ENCODE measurements at regions not wholly inside any gene's neighbourhood (a gene's known extent, or its start where the extent isn't known, plus 50 kb on each side); places are given as distances from the start of the nearest gene placed in this dataset.
A peak's percentile ranks its signal among the peaks of the same experiment; 100 is the strongest.
"Not testable (repeated sequence)": the region's sequence is repeated elsewhere in the genome, so short reads cannot be mapped to it uniquely, and the experiment has no call there.

GRCh38 chr6:14296698-14297097, 179.1 kb downstream of the CD83 start:
- not testable (repeated sequence) for DNase-seq

GRCh38 chr6:14297118-14297517, 179.5 kb downstream of the CD83 start:
- DNase-seq, result not testable (repeated sequence)

- not testable (repeated sequence) for DNase-seq
These were observed 182.6 kb downstream of the CD83 start for GRCh38 chr6:14300189-14300588.

GRCh38 chr6:14300721-14301120, 183.1 kb downstream of the CD83 start:
- DNase-seq, result not testable (repeated sequence)

DNA sequence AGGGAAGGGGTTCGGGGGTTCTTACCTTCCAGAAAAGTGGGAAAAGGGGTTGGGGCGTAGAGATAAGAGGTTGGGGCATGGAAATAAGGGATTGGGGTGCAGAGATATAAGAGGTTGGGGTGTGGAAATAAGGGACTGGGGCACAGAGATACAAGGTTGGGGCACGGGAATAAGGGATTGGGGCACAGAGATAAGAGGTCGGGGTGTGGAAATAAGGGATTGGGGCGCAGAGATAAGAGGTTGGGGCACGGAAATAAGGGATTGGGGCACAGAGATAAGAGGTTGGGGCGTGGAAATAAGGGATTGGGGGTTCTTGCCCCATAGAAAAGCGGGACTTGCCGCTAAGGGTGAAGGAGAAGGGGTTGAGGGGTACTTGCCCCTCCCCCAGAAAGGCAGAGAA, 183.9 kb downstream of the CD83 start:
- not testable (repeated sequence) for DNase-seq

DNA sequence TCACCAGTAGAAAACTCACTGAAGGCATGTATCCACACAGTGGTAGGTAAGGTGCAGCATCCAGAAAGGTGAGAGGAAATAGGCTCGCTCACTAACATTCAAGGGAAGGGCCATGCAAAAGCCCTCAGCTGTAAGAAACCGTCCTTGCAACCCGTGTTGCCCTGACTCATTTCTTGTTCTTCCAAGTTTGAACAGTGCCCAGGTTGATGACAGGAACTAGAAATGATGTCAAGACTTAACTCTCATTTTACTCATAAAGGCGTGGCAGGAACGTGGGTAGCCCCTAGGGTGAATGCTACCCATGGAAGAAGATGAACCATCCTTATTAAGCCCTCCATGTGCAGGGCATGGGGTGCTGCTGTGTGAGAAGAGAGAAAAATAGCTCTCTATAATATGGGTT, 187.6 kb downstream of the CD83 start:
- DNase-seq, result no peak

DNA sequence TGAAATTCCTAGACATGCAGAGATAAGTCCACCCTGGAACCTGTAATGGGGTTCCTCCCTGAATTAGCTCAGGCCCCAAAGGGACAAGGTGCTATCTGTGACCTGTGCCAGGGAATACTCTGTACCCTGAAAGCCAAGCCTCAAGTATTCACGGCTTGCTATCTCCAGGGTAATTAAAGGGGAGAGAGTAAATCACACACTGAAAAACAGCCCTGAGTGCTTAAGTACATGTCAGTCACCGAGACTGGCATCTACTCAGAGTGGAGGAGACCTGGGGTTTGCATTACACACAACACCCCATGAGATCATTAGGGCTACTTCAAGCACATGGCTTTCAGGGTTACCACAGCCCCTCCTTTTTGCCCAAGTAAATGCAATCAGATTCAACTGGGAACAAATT, 188.1 kb downstream of the CD83 start:
- DNase-seq, result peak in 1 of 2 experiments; percentile 3

GRCh38 chr6:14306151-14306906, 188.8 kb downstream of the CD83 start:
- no peak for DNase-seq

GRCh38 chr6:14309516-14309915, 191.9 kb downstream of the CD83 start:
- no peak for DNase-seq

- DNase-seq, result no peak
These were observed 192.4 kb downstream of the CD83 start for GRCh38 chr6:14309951-14310445.

DNA sequence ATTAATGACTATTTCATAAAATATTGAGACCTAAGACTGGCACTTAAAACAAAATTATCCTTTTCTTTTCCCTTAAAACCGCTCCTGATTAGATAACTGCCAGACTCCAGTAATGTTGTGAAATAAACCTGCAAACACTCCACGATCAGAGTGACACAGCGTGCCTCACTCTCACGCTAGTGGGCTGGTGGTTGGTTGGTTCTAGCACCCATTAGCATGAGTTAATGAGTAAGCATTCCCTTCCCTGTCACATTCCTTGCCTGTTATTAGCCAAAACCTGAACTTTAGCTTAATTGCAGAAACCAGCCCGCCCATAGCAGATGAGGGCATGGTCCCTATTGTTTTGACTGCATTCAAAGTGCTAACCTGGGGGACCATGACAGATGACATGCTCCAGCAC, 193.4 kb downstream of the CD83 start:
- DNase-seq, result no peak

- no peak for DNase-seq
These were observed 195.0 kb downstream of the CD83 start for GRCh38 chr6:14312587-14312986.

DNA sequence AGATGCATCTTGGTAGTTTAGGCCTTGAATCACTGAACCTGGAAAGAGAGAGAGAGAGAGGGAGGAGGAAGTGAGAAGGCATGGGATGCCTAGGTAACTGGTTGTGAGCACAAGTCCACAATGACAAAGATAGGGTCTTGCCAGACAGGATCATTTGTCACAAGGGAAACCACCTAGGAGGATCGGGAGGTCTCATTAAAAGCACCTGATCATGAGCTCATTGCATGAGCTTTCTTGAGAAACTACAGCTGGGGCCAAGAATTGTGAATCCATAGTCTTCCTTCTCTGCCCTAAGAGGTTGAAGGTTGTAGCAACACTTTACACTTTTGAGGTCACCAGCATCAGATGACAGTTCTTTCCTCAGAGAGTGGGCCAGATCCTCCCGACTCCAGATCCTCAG, 195.7 kb downstream of the CD83 start:
- DNase-seq, result no peak

GRCh38 chr6:14315353-14315752, 197.8 kb downstream of the CD83 start:
- DNase-seq, result no peak

GRCh38 chr6:14316651-14317386, 199.2 kb downstream of the CD83 start:
- DNase-seq, result no peak

DNA sequence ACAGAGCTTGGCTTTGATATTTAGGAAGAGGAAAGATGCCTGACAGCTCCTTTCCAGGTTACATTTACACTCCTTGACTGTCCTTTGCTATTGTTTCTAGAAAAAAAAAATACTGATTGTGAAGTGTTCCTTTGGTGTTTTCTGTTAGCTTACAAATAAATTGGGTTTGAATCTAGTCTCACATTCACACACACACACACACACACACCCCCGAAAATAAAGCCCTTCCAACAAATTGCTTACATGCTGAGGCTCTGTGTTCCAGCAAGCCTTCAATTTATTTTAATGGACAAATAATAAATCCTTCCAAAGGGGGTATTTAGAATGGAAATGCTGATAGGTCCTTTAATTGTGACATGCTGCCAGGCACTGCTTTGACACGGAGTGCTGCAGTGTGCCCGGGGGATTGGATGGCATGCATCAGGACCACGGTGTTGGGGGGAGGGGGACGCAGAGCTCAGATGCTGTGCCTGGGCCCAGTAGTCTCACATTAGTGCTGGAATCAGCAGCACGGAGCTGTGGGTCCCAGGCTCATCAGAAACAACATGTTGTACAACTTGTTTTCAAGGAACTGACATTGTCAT, 199.9 kb downstream of the CD83 start:
- no peak for DNase-seq

DNA sequence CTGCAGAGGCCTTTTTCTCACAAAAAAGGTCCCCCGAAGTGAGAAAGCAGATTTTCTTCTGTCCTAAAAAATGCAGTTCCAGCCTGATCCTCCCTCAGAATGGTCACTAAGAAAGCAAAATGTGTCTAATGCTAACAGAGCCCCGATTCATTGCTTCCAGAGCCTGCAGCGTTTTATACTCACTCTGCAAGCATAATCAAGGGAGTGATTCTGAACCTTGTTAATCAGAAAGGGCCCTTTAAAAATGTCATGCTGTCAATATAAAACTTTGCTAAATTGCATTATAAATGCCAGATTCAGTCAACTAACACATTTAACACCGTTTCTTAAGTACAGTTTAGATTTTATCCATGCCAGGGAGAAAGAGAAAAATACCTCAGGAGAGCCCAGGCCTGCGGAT, 202.8 kb downstream of the CD83 start:
- no peak for DNase-seq

DNA sequence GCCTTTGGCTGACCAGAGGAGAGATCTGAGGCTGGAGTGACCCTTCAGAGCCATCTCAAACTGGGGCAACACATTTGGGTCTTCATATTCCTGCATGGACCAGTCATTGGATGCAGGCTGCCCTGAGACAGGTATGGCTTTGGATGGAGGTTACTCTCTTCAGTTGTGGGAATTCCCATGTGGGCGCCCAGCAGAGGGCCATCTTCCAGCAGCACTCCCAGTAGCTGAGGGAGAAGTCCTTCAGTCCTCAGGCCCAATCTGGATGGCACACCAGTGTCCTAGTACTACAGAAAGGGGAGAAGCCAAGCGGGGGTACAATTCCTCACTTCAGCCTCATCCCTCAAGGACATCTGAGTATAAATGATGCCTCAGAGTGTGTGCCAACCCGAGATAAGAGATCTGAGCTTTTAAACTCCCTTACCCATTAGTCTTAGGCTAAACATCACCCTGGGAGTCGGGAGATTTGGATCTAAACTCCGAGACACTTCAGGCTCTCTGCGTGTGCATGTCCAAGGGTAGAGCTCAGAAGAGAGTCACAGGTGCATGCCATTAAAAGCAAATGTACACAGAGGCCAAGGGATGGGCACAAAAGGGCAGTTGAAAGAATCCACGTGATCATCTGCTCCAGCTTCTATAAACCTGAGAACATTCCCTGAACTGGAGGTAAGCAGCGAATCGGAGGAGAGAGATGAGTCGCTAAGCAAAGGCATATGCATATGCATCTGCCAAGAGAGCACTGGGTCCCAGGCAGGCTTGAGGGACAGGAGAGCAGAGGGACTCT, 204.6 kb downstream of the CD83 start:
- peak; percentile 12 to 54 for DNase-seq

DNA sequence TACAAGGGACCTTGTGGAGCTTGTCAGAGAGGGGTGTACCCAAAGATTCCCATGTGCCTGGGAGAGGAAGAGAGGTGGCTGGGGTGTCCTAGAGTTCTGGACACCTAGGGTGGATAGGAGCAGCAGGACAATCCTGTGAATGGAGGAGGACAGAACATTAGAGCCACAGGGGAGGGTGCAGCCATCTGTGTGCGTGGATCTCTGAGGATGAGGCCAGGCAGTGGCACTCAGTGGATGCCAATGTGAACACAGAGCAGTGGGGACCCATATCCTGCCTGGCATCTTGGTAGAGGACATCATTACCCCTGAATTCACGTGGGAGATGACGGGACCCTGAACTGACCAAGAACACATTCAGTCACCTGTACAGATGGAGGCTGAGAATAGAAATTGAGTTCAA, 205.3 kb downstream of the CD83 start:
- DNase-seq, result no peak

GRCh38 chr6:14326774-14327173, 209.2 kb downstream of the CD83 start:
- DNase-seq, result no peak

DNA sequence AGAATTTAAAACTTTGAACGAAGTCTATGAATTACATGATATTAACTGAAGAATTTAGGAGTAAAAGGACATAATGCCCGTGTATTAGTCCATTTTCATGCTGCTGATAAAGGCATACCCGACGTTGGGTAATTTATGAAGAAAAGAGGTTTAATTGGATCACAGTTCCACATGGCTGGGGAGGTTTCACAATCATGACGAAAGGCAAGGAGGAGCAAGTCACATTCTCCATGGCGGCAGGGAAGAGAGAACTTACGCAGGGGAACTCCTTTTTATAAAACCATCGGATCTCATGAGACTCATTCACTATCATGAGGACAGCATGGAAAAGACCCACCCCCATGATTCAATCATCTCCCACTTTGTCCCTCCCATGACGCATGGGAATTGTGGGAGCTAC, 210.6 kb downstream of the CD83 start:
- DNase-seq, result no peak

GRCh38 chr6:14333556-14334305, 216.2 kb downstream of the CD83 start:
- no peak for DNase-seq

Measured in NCI-H187 (cell line).